Osteoblast (primary cell): ENCODE measurements at regions not wholly inside any gene's neighbourhood (a gene's known extent, or its start where the extent isn't known, plus 50 kb on each side); places are given as distances from the start of the nearest gene placed in this dataset.

Source experiments
- DNase-seq: peaks from one replicate; pipeline ENCODE4 v3.0.0; 2011; ENCODE audit warnings: low spot score, mixed read lengths; ENCODE audit not compliant: insufficient read length; ENCODE audit errors: missing footprints
- H2AFZ ChIP-seq: 2 replicates; pipeline ENCODE4 v1.6.0; 2011; ENCODE audit warnings: mild to moderate bottlenecking, low read length
- H3K27ac ChIP-seq: 2 replicates; pipeline ENCODE4 v1.5.1; 2011; ENCODE audit warnings: mild to moderate bottlenecking, low read depth, low read length, moderate library complexity
- H3K27me3 ChIP-seq: 2 replicates; pipeline ENCODE4 v1.6.0; 2012; ENCODE audit warnings: mild to moderate bottlenecking, control low read depth, inconsistent platforms, low read length, moderate library complexity; ENCODE audit not compliant: insufficient read depth
- H3K36me3 ChIP-seq: 2 replicates; pipeline ENCODE4 v1.5.1; 2011; ENCODE audit warnings: mild to moderate bottlenecking, low read length, control low read depth, moderate library complexity; ENCODE audit not compliant: insufficient read depth
- H3K4me1 ChIP-seq: 2 replicates; pipeline ENCODE4 v1.5.1; 2011; ENCODE audit warnings: mild to moderate bottlenecking, low read length, control low read depth, moderate library complexity; ENCODE audit not compliant: insufficient read depth
- H3K4me2 ChIP-seq: 2 replicates; pipeline ENCODE4 v1.6.0; 2011; ENCODE audit warnings: mild to moderate bottlenecking, low read length; ENCODE audit not compliant: insufficient read depth
- H3K4me3 ChIP-seq: fragments of 200-600 bp; sonication (generic); 3 replicates; pipeline ENCODE4 v1.5.1; 2012; ENCODE audit warnings: mild to moderate bottlenecking, low read length, inconsistent platforms; ENCODE audit not compliant: insufficient read depth
- H3K79me2 ChIP-seq: 2 replicates; pipeline ENCODE4 v1.6.0; 2012; ENCODE audit warnings: mild to moderate bottlenecking, low read length, control low read depth, inconsistent platforms; ENCODE audit not compliant: insufficient read depth
- H3K9me3 ChIP-seq: 2 replicates; pipeline ENCODE4 v1.5.1; 2011; ENCODE audit warnings: low read depth, low read length, control low read depth
- H4K20me1 ChIP-seq: 2 replicates; pipeline ENCODE4 v1.6.0; 2012; ENCODE audit warnings: mild to moderate bottlenecking, low read length, control low read depth; ENCODE audit not compliant: insufficient read depth
- TF ChIP-seq, protein P1 (sequence below): IDR thresholded peaks from 2 replicates; pipeline ENCODE4 v1.5.1; 2011; ENCODE audit warnings: mild to moderate bottlenecking, low read depth, low read length, moderate library complexity; ENCODE audit errors: extremely low read depth

GRCh38 chr12:29971446-29971845 is 187.7 kb upstream of the TMTC1 start:
- Histone ChIP-seq H4K20me1 (no peaks in the 10 kb centered on the region), H3K79me2 (no peaks in the 10 kb centered on the region), H2AFZ (no peak overlapping the region), H3K27ac (no peak overlapping the region), H3K9me3 (no peaks in the 10 kb centered on the region), H3K4me2 (no peak overlapping the region), H3K27me3 (no peaks in the 10 kb centered on the region), H3K4me3 (no peak overlapping the region), H3K36me3 (no peaks in the 10 kb centered on the region), H3K4me1 (no peaks in the 10 kb centered on the region)
- TF ChIP-seq, protein P1, sequence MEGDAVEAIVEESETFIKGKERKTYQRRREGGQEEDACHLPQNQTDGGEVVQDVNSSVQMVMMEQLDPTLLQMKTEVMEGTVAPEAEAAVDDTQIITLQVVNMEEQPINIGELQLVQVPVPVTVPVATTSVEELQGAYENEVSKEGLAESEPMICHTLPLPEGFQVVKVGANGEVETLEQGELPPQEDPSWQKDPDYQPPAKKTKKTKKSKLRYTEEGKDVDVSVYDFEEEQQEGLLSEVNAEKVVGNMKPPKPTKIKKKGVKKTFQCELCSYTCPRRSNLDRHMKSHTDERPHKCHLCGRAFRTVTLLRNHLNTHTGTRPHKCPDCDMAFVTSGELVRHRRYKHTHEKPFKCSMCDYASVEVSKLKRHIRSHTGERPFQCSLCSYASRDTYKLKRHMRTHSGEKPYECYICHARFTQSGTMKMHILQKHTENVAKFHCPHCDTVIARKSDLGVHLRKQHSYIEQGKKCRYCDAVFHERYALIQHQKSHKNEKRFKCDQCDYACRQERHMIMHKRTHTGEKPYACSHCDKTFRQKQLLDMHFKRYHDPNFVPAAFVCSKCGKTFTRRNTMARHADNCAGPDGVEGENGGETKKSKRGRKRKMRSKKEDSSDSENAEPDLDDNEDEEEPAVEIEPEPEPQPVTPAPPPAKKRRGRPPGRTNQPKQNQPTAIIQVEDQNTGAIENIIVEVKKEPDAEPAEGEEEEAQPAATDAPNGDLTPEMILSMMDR, result no peak
- DNase-seq, result no peak

GRCh38 chr12:29970501-29970900 is 186.8 kb upstream of the TMTC1 start:
- TF ChIP-seq, protein P1, result no peak
- no peaks in the 10 kb centered on the region for H3K9me3 ChIP-seq
- H3K4me2 ChIP-seq, result no peak overlapping the region
- H3K27me3 ChIP-seq, result no peaks in the 10 kb centered on the region
- no peaks in the 10 kb centered on the region for H3K4me1 ChIP-seq
- H2AFZ ChIP-seq, result no peak overlapping the region
- H3K79me2 ChIP-seq, result no peaks in the 10 kb centered on the region
- DNase-seq, result no peak
- H3K27ac ChIP-seq, result no peak overlapping the region
- no peaks in the 10 kb centered on the region for H3K36me3 ChIP-seq
- H4K20me1 ChIP-seq, result no peaks in the 10 kb centered on the region
- H3K4me3 ChIP-seq, result no peak overlapping the region

- no peak overlapping the region for H3K27ac ChIP-seq
- no peak for DNase-seq
- H3K27me3 ChIP-seq, result no peaks in the 10 kb centered on the region
- no peak overlapping the region for H3K4me3 ChIP-seq
- no peak overlapping the region for H3K4me2 ChIP-seq
- no peaks in the 10 kb centered on the region for H3K9me3 ChIP-seq
- no peaks in the 10 kb centered on the region for H3K4me1 ChIP-seq
- no peak overlapping the region for H2AFZ ChIP-seq
- H3K36me3 ChIP-seq, result no peaks in the 10 kb centered on the region
- TF ChIP-seq, protein P1, result no peak
- H3K79me2 ChIP-seq, result no peaks in the 10 kb centered on the region
- no peaks in the 10 kb centered on the region for H4K20me1 ChIP-seq
These were observed 178.7 kb upstream of the TMTC1 start for GRCh38 chr12:29962276-29963035.

DNA sequence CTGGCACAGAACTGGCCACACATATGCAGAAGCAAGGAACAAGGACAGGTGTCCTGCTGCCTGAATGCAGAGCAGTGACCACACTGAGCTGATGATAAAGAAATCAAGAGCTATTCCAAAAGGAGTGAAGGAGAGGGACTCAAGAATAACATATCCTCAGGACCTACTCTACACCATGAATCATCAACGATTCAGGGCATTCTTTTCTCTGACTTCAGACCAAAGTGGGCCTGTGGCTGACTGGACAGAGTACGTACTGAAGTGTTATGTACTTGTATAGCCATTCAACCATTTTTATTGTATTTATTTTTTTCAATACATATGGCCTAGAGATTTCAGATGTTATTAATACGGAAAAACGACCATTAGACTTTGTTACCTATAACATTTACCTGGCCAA is 177.5 kb upstream of the TMTC1 start:
- Histone ChIP-seq H3K4me3 (no peak overlapping the region), H3K79me2 (no peaks in the 10 kb centered on the region), H3K27ac (no peak overlapping the region), H3K9me3 (no peaks in the 10 kb centered on the region), H4K20me1 (no peaks in the 10 kb centered on the region), H3K27me3 (no peaks in the 10 kb centered on the region), H2AFZ (no peak overlapping the region), H3K36me3 (no peaks in the 10 kb centered on the region), H3K4me2 (no peak overlapping the region), H3K4me1 (no peaks in the 10 kb centered on the region)
- peak; percentile 13 for DNase-seq
- TF ChIP-seq, protein P1, result no peak
